ENCODE measurements at regions not wholly inside any gene's neighbourhood (a gene's known extent, or its start where the extent isn't known, plus 50 kb on each side); places are given as distances from the start of the nearest gene placed in this dataset.

DNA sequence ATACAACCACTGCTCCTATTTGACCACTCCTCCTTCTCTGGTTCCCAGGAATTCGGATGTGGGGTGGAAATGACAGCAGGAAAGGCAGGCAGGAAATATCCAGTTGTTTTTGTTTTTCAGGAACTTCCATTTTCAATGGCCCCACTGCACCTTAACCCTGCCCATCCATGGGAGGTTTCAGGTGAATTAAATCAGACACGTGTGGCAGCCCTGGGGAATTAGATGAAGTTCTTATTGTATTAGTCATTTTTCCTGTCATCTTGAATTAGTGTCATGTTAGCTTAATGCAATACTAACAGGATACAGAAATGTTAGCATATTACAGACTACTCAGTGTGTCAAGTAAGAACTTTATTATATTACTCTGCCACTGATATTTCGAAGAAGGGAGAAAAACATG lies 146.4 kb downstream of the CHD9NB start:
- H3K27ac Mint-ChIP-seq, result no peak overlapping the region

DNA sequence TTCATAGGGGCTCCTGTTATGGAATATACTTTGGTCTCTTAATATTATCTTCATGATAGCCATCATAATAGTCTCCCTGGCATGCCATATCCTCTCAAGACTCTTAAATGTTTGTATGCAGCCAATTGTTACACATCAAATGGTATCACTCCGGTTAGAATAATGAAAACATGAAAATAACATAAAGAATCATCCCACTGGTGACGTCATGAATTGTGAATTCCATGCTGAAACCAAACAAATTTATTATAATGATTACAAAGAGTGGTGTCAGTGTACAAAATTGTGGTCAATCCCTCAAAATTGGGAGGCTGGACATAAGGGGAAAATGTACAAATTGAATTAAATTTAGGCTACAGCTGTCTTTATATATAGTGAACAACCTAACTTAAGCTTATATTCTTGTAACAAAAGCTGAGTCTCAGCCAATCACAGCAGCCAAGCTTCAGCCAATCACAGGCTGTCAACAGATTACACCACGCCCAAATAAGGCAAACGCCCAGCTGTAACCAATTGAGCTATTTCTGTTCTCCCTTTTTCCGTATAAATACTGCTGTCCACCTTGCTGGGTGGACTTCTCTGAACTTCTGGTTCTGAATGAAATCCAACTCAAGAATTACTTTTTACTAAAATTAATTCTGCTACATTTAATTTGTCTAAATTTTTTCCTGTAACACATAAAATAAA lies 156.1 kb downstream of the CHD9NB start:
- TF ChIP-seq, protein P1, sequence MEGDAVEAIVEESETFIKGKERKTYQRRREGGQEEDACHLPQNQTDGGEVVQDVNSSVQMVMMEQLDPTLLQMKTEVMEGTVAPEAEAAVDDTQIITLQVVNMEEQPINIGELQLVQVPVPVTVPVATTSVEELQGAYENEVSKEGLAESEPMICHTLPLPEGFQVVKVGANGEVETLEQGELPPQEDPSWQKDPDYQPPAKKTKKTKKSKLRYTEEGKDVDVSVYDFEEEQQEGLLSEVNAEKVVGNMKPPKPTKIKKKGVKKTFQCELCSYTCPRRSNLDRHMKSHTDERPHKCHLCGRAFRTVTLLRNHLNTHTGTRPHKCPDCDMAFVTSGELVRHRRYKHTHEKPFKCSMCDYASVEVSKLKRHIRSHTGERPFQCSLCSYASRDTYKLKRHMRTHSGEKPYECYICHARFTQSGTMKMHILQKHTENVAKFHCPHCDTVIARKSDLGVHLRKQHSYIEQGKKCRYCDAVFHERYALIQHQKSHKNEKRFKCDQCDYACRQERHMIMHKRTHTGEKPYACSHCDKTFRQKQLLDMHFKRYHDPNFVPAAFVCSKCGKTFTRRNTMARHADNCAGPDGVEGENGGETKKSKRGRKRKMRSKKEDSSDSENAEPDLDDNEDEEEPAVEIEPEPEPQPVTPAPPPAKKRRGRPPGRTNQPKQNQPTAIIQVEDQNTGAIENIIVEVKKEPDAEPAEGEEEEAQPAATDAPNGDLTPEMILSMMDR (IDR thresholded peaks at IDR 0.05), result no peak
- Mint-ChIP-seq H3K36me3 (ENCODE audit: low read depth) (no peaks in the 10 kb centered on the region), H3K27ac (no peak overlapping the region), H3K27me3 (peaks cover 11% of the 10 kb centered on the region), H3K9me3 (peaks cover 1% of the 10 kb centered on the region), H3K4me1 (ENCODE audit: low read depth) (no peaks in the 10 kb centered on the region), H3K4me3 (no peak overlapping the region)
- CTCF ChIA-PET, result interaction anchor here (1.7 kb wide), 1 partner anchor 16 kb away, joined by 8 read pairs; no protein-coding TSS in a partner anchor
- ATAC-seq (no peak), DNase-seq (no peak)
- POLR2A ChIA-PET, result no interaction called here
- intact Hi-C loops (cut with micrococcal nuclease), result no loop called here

More for the DNA sequence above, 146.4 kb downstream of the CHD9NB start:
- Mint-ChIP-seq H3K4me1 (ENCODE audit: low read depth) (no peaks in the 10 kb centered on the region), H3K36me3 (ENCODE audit: low read depth) (no peaks in the 10 kb centered on the region), H3K9me3 (peaks cover 2% of the 10 kb centered on the region), H3K27me3 (peaks cover 3% of the 10 kb centered on the region), H3K4me3 (no peak overlapping the region)
- POLR2A ChIA-PET, result no interaction called here
- TF ChIP-seq, protein P1 (IDR thresholded peaks at IDR 0.05), result no peak
- CTCF ChIA-PET, result no interaction called here
- no peak for DNase-seq
- no peak for ATAC-seq
- intact Hi-C loops (cut with micrococcal nuclease), result no loop called here

DNA sequence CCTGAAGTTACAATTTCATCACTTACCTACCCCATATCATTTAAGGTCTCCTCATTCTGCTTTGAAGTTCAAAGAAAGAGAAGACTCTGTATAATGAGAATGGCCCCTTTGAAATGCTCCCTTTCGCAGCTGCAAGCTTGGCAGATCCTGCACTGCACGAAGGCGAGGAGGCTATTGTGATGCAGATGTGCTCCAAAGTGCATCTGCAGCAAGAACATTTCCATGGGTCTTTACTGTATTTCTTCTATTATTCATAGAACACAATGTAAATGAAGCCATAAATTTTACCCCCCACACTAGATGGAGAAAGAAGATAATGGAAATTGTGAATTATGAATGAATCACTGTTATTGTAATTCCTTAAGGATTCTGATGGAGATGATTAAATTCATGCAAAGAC lies 178.7 kb downstream of the CHD9NB start:
- Mint-ChIP-seq H3K36me3 (ENCODE audit: low read depth) (no peaks in the 10 kb centered on the region), H3K27me3 (peaks cover 6% of the 10 kb centered on the region), H3K4me3 (no peak overlapping the region), H3K4me1 (ENCODE audit: low read depth) (no peaks in the 10 kb centered on the region), H3K27ac (no peak overlapping the region), H3K9me3 (no peaks in the 10 kb centered on the region)
- intact Hi-C loops (cut with micrococcal nuclease), result no loop called here
- POLR2A ChIA-PET, result no interaction called here
- no peak for DNase-seq
- CTCF ChIA-PET, result no interaction called here
- ATAC-seq, result no peak
- TF ChIP-seq, protein P1 (IDR thresholded peaks at IDR 0.05), result no peak

DNA sequence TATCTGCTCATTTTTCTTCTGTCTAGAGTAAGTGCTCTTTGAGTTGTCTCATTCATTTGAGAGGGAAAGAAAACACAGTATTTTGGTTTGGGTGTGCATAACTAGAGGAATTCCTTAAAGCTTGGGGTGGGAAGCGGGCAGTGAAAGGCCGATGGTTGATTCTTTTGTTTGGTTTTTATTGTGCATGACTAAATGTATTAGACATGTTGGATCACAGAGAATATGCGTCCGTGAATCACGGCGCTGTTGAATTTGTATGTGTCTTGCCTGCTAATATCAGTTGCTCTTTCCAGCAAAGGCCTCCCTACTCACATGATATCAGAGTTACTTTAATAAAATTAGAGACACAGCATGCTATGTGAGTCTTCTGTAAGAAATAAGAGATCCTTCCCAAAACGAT lies 180.0 kb downstream of the CHD9NB start:
- intact Hi-C loops (cut with micrococcal nuclease), result no loop called here
- CTCF ChIA-PET, result no interaction called here
- POLR2A ChIA-PET, result no interaction called here
- Mint-ChIP-seq H3K9me3 (no peaks in the 10 kb centered on the region), H3K4me1 (ENCODE audit: low read depth) (no peaks in the 10 kb centered on the region), H3K27me3 (peaks cover 6% of the 10 kb centered on the region), H3K36me3 (ENCODE audit: low read depth) (no peaks in the 10 kb centered on the region), H3K4me3 (no peak overlapping the region), H3K27ac (no peak overlapping the region)
- DNase-seq (no peak), ATAC-seq (no peak)
- TF ChIP-seq, protein P1 (IDR thresholded peaks at IDR 0.05), result no peak

DNA sequence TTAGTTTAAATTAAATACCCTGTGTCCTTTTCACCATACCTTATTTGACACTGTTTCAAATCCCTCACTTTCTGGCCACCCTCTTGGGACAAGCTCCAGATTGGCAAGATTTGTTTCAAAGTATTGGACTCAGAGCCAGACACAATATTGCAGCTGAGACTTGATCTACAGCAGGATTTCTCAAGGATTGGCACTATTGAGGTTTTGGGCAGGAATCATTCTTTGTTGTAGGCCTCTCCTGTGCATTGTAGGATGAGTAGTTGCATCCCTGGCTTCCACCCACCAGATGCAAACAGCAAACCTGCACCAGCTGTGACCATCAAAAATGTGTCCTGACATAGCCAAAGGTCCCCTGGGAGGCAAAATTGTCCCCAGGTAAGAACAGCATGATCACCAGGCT lies 181.2 kb downstream of the CHD9NB start:
- Mint-ChIP-seq H3K27ac (no peak overlapping the region), H3K4me1 (ENCODE audit: low read depth) (no peaks in the 10 kb centered on the region), H3K9me3 (no peaks in the 10 kb centered on the region), H3K36me3 (ENCODE audit: low read depth) (no peaks in the 10 kb centered on the region), H3K27me3 (peaks cover 6% of the 10 kb centered on the region), H3K4me3 (no peak overlapping the region)
- intact Hi-C loops (cut with micrococcal nuclease), result no loop called here
- ChIA-PET CTCF (no interaction called here), POLR2A (no interaction called here)
- DNase-seq (no peak), ATAC-seq (no peak)
- TF ChIP-seq, protein P1 (IDR thresholded peaks at IDR 0.05), result no peak

All from activated CD8-positive, alpha-beta T cell treated with anti-CD3 and anti-CD28 coated beads for 36 hours (primary cell).